ENCODE measurements at regions not wholly inside any gene's neighbourhood (a gene's known extent, or its start where the extent isn't known, plus 50 kb on each side); places are given as distances from the start of the nearest gene placed in this dataset.

DNA sequence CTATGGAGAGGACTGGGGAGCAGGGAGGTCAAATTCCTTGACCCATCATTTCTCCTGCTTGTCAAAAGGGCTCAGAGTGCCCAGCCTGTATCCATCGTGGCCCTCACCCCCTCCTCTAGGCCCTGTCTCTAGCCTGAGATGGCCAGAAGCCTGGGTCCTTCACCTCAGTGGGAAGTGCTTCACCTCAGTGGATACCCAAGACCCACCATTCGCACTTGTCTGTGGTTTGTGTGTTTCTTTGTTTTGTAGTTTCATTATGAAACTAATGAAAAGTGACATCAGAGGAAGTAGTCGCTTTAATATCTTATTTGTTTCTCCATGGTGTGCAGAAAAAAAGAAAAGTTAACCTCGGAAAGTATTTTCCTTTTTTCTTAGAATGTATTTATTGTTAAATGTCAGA, 194.0 kb upstream of the CADM1 start:
- no peak for DNase-seq

DNA sequence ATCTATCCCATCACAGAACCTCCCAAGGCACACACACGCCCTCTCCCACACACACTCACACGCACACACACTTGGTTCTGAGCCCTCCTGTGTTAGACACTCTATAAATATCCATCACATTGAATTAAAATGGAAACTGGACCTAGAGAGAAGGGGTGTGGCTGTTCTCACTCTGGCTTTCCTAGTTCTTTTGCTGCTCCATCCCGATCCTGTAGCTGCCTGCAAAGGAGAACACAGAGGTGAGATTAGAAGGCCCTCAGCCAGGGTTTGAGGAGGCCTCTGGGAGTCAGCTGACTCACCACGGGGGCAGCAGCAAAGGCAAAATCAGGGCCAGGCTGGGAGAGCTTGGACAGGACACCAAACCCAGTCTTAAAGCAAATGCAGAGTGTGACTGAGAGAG, 192.3 kb upstream of the CADM1 start:
- no peak for DNase-seq

- no peak for DNase-seq
These were observed 191.6 kb upstream of the CADM1 start for GRCh38 chr11:115695677-115696364.

DNA sequence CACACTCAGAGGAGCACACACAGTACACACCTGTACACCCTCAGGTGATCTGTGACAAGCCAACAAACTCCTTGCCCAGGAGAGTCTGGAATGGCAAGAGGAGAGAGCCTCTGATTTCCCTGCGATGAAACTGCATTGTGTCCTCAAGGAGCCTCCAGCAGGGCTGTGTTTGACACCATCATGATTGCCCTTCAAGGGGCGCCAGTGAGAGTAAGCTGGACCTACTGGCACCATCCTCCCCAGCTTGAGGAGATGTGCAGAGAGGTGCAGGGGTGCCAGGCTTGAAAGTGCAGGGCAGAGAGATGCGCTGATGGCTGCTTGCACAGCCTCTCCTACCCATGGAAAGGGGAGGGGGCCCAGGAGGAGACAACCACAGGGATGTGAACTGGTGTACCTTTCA, 188.8 kb upstream of the CADM1 start:
- no peak for DNase-seq

GRCh38 chr11:115691030-115691429, 186.8 kb upstream of the CADM1 start:
- DNase-seq: no peak

DNA sequence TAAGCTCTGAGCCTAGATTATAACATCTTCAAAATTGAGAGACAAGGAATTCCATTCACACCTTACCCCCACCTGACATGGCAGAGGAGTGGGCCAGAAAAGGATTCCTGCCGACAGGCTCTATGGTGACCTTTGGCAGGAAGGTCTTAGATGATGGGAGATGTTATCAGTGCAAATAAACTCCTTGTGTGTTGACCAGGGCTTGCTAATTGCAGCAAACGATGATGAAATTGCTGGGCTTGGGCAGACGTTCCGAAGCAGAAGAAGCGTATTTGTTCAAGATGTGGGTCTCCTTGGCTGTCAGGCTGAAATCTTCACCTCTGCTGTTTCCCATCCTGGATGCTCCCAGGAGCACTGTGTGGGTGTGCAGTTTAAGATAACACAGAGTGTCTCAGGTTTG, 183.7 kb upstream of the CADM1 start:
- DNase-seq: no peak

- no peak for DNase-seq
These were observed 180.5 kb upstream of the CADM1 start for GRCh38 chr11:115684699-115685098.

- DNase-seq: no peak
These were observed 179.9 kb upstream of the CADM1 start for GRCh38 chr11:115684135-115684534.

DNA sequence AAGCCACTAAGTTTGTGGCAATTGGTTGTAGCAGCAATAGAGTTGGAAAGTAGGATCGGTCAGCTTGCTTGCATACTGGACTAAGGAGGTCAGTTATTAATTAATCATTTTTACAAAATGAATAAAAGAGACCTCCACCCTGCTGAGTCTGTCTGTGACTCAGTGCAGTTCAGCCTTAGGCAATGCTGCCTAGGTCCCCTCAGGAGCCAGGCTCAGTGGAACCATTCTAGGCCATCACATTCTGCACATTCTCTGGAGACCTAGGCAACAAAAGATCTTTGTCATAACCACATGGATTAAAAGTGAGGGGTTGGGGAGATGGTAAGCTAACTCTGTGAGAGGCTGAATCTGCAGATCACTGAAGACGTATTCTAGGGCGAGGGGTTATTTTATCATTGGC, 178.7 kb upstream of the CADM1 start:
- DNase-seq: no peak

DNA sequence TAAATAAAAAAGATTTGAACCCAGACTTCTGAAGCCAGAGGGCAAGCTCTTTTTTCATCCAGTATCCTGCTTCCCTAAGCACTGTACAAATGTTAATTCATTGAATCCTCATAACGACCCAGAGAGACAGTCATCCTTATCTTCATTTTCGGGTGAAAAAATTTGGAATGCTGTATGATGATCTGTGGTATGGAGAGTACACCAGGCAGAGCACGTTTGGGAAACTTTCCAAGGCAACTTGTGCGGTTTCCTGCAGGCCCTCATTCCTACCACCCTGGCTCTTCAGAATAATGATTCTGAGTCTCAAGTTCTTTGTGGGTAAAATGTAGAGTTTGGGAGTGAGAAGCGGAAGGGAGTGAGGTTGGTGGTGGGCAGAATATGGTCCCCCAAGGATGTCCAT, 177.9 kb upstream of the CADM1 start:
- DNase-seq: no peak

DNA sequence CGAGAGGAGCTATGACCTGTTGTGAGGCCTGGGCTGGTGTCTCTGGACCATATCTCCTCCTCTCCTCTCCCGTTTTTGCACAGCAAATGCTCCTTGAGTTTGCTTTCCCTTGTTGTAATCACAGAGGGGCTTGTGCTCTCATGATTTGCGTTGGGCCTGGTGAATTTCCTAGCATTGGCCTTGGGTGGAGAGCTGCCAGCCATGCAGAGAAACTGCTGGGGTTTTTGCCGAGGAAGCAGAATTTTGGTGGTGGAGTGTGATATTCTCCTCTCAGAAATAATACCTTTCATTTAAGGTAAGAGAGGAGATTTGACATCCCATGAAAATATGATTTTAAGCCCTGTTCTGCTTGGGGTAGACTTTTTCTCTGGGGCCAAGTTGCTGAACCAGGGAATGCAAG, 175.7 kb upstream of the CADM1 start:
- no peak for DNase-seq

GRCh38 chr11:115678942-115679341, 174.7 kb upstream of the CADM1 start:
- no peak for DNase-seq

DNA sequence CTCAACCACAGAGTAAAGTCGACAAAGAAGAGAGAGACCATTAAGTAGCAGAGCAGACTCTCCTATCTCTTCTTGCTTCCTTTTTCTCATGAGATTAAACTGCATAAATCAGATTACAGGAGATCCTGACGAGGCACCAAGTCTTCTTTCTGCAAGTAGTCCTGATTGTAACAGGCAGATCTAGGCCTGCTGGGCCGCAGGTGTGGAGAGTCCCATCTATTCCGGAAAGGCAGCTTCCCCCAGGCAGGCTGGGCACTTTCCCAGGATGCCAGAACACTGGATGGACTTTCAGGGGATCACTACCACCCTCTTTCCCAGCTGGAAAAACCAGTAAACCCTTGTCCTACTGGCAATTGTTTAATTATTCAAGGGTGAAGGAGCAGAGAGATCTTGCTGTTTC, 173.0 kb upstream of the CADM1 start:
- no peak for DNase-seq

- DNase-seq: no peak
These were observed 172.6 kb upstream of the CADM1 start for GRCh38 chr11:115676768-115677167.

DNA sequence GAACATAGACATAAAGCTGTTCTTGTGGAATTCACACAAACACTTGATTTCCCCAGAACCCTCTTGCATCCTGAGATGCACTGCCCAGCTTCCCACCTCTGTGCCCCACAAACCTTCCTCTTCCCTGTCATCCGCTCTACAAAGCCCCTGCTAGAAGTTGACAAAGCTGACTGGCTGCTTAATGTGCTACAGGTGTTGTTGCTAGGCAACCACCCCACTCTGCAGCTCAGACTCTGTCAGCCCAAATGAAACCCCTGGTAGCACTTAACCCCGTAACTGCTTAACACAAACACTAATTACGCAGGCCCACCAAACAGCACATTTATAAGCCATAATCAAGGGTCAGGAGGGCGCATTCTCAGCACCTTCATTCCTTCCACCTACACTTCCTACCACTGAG, 172.0 kb upstream of the CADM1 start:
- DNase-seq: no peak

- DNase-seq: no peak
These were observed 170.8 kb upstream of the CADM1 start for GRCh38 chr11:115674937-115675544.

DNA sequence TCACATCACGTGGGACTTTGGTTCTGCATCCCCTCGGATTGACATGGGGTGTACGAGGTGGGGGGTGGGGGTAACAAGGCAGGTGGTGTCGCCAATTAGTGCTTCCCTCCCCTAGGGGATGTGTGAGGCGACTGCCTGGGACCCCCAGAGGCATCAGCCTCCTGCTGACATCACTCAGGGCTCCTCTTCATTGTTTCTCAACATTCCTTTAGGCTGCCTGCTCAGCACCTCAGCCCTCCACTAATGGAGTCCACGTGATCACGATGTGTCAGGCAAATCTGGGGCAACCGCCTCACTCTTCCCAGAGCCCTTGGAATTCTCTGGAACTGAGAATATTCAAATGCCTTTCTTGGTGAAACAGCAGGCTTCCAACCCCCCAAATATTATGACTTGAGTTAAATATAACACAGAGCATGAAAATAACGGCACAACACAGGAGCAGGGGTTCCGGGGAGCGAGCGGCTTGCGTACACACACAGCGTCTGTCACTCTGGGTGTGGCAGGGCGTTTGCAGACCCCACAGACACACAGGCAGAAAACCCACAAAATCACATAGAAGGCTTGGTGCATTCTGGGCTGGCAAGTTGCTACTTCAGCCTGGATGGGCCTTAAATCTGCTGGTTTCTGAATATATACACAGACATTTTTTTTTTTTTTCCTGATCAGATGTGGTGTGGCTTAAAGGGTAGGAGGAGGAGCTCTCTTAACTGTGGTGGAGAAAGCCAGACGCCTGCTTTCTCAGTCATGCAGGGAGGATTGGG, 170.1 kb upstream of the CADM1 start:
- no peak for DNase-seq

DNA sequence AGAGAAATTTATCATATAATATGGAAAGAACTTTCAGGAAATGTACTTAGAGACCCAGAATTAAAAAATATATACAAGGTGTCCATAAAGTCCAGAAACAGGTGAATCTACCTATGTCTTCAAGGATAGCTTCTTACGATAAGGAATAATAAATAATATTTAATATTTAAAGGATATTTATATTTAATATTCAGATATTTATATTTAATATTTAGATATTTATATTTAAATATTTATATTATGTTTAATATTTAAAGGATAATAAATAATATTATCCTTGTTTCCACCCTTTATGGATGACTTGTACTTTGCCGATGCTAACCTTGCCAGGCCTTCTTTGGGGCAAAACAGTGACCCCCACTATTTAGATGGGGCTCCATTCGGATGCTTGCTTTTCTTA, 169.5 kb upstream of the CADM1 start:
- no peak for DNase-seq

DNA sequence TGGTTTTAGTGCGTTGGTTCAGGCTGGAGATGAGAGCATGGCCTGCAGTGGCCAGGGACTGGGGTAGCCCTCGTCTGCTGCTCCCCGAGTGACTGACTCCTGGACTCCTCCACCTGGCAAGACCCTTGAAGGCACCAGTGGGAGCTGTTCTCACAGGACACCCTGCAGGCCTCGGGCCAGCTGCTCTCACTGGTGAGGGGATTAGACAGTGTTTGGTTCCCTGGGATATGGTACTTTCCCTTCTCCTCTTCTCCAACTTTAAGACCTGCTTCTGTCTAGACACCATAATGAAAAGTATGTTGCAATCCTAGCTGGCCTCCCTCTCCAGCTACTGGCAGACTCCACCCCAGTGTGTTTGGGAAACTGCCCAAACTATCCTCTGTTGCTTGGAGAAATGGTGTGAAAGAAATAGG, 168.8 kb upstream of the CADM1 start:
- DNase-seq: peak; percentile 12

DNA sequence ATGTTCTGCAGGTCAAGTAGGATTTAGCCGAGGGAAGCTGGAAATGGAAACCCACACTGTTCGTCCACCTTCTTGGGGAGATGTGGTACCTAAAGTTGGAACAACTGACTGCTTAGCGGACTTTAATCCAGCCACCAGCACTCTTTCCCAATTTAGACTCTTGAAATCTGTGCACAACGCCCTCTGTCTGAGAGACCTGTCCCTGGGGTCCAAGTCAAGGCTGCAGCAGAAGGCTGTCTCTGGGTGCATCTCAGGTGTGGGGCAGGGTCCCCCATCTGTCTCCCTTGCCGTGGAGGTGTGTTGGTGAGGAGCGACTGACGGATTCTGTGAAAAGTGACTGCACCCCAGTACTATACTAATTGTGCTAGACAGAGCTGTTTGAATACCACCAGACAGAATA, 168.2 kb upstream of the CADM1 start:
- DNase-seq: no peak

GRCh38 chr11:115670538-115671205, 166.5 kb upstream of the CADM1 start:
- DNase-seq: no peak

DNA sequence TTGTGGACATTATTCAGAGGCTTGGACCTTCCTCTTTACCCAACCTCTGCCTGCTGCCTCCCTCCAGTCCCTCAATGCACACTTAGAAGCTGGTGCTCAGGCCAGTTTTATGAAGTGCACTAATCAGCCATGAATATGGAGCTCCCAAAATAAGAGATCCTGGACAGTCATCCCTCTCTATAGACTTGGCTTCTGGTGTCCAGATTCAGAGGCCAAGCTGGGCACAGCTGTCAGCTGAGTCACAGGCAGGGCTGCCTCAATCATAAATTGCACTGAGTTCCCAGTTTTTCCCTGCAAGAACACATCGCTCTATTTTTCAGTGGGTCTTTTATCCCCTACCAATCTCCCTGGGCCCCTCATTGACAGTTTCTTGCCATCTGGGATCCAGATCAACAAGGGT, 161.7 kb upstream of the CADM1 start:
- no peak for DNase-seq

GRCh38 chr11:115665175-115665821, 161.1 kb upstream of the CADM1 start:
- DNase-seq: no peak
